H1 (cell line): ENCODE measurements at regions not wholly inside any gene's neighbourhood (a gene's known extent, or its start where the extent isn't known, plus 50 kb on each side); places are given as distances from the start of the nearest gene placed in this dataset.

ENCODE experiments used
- CTCF ChIA-PET: fragments of 300-600 bp; sonication (Branson Sonifier 250); formaldehyde crosslinking; loops from one replicate; lab custom pipeline; 2021; ENCODE audit not compliant: partially characterized antibody; lab: Charles Lee
- POLR2A ChIA-PET: fragments of 300-600 bp; sonication (Branson Sonifier 250); formaldehyde crosslinking; loops from one replicate; lab custom pipeline; 2021; ENCODE audit warnings: inconsistent platforms; ENCODE audit not compliant: partially characterized antibody; lab: Charles Lee
- DNase-seq, 2 experiments: peaks; one replicate each; pipeline versions ENCODE4 v3.0.0 to v3.0.0-alpha.2; 2010 to 2022; ENCODE audit warnings: low spot score in 2 of 2, low read depth in 1 of 2, mixed read lengths in 1 of 2
- FAIRE-seq: peaks from 2 replicates; lab custom pipeline; 2011; peaks lifted over from hg19 to GRCh38; lab: Jason Lieb, UNC
- H2AFZ ChIP-seq: 2 replicates; pipeline ENCODE4 v1.8.1; 2012; ENCODE audit warnings: low read length, inconsistent platforms
- H2AK5ac ChIP-seq: 2 replicates; pipeline ENCODE4 v1.6.1; 2013; ENCODE audit warnings: low read depth, low read length
- H2BK120ac ChIP-seq: replicated peaks from 2 replicates; pipeline ENCODE3; 2013; ENCODE audit warnings: low read depth, low read length, inconsistent platforms
- H2BK12ac ChIP-seq: 2 replicates; pipeline ENCODE4 v1.6.1; 2013; ENCODE audit warnings: low read depth, low read length
- H2BK15ac ChIP-seq: 2 replicates; pipeline ENCODE4 v1.6.1; 2013; ENCODE audit warnings: low read length
- H2BK20ac ChIP-seq: 2 replicates; pipeline ENCODE4 v1.6.1; 2013; ENCODE audit warnings: low read length
- H2BK5ac ChIP-seq: 2 replicates; pipeline ENCODE4 v1.6.1; 2013; ENCODE audit warnings: low read depth, low read length
- H3K14ac ChIP-seq: 2 replicates; pipeline ENCODE4 v1.6.1; 2013; ENCODE audit warnings: inconsistent platforms; ENCODE audit not compliant: insufficient read length
- H3K18ac ChIP-seq: 2 replicates; pipeline ENCODE4 v1.6.1; 2013; ENCODE audit warnings: low read length; ENCODE audit errors: extremely low read depth
- H3K23ac ChIP-seq: 2 replicates; pipeline ENCODE4 v1.6.1; 2013; ENCODE audit warnings: inconsistent platforms; ENCODE audit not compliant: insufficient read length
- H3K23me2 ChIP-seq: 2 replicates; pipeline ENCODE4 v1.6.1; 2013; ENCODE audit warnings: low read depth, low read length
- H3K27ac ChIP-seq: 2 replicates; pipeline ENCODE4 v1.6.1; 2011; ENCODE audit warnings: low read depth, low read length, inconsistent platforms
- H3K27me3 ChIP-seq, 4 experiments: replicated peaks in 1 of 4; 1 replicate in 1 of 4; 2 replicates in 3 of 4; pipeline versions ENCODE4 v1.6.1 to v1.8.1; 2011 to 2013; ENCODE audit warnings: low read length in 3 of 4, mild to moderate bottlenecking in 3 of 4, inconsistent platforms in 2 of 4, mixed read lengths in 2 of 4, moderate library complexity in 1 of 4; ENCODE audit not compliant: control insufficient read depth in 3 of 4, insufficient read depth in 3 of 4; ENCODE audit errors: extremely low read depth in 1 of 4
- H3K36me3 ChIP-seq, 4 experiments: 2 replicates each; pipeline versions ENCODE4 v1.6.1 to v1.8.1; 2011 to 2013; ENCODE audit warnings: mild to moderate bottlenecking in 4 of 4, low read length in 3 of 4, moderate library complexity in 2 of 4, control low read depth in 1 of 4, inconsistent platforms in 1 of 4; ENCODE audit not compliant: insufficient read depth in 4 of 4, control insufficient read depth in 2 of 4
- H3K4ac ChIP-seq: replicated peaks from 2 replicates; pipeline ENCODE3; 2013; ENCODE audit warnings: low read length, low read depth, mixed read lengths, inconsistent platforms; ENCODE audit not compliant: insufficient read length
- H3K4me1 ChIP-seq, 4 experiments: replicated peaks in 1 of 4; 1 replicate in 1 of 4; 2 replicates in 3 of 4; pipeline versions ENCODE4 v1.6.1 to v1.8.1; 2011 to 2013; ENCODE audit warnings: low read length in 3 of 4, inconsistent platforms in 2 of 4, mixed read lengths in 1 of 4; ENCODE audit not compliant: insufficient read depth in 4 of 4, control insufficient read depth in 3 of 4
- H3K4me2 ChIP-seq, 2 experiments: 2 replicates each; pipeline versions ENCODE4 v1.6.1 to v1.8.1; 2011 to 2013; ENCODE audit warnings: low read depth in 2 of 2, low read length in 2 of 2, control low read depth in 1 of 2, inconsistent platforms in 1 of 2, mild to moderate bottlenecking in 1 of 2; ENCODE audit not compliant: insufficient read depth in 1 of 2
- H3K4me3 ChIP-seq, 4 experiments: fragments of 200-600, 300-600 bp in 1 of 4; sonication (generic), shearing (Covaris generic), sonication (Bioruptor Twin) in 1 of 4; 2 replicates each; pipeline versions ENCODE4 v1.5.1 to v1.8.1; 2011 to 2016; ENCODE audit warnings: low read length in 4 of 4, low read depth in 3 of 4, control low read depth in 2 of 4, inconsistent platforms in 2 of 4, mild to moderate bottlenecking in 2 of 4, mixed read lengths in 1 of 4, moderate library complexity in 1 of 4; ENCODE audit not compliant: insufficient read depth in 2 of 4; ENCODE audit errors: extremely low read depth in 1 of 4
- H3K56ac ChIP-seq: replicated peaks from 2 replicates; pipeline ENCODE3; 2013; ENCODE audit warnings: low read depth, mild to moderate bottlenecking, mixed read lengths, low read length, inconsistent platforms; ENCODE audit not compliant: insufficient read length
- H3K79me1 ChIP-seq: 2 replicates; pipeline ENCODE4 v1.6.1; 2013; ENCODE audit warnings: low read depth, low read length, control low read depth
- H3K79me2 ChIP-seq, 2 experiments: 2 replicates each; pipeline versions ENCODE4 v1.6.1 to v1.8.1; 2012 to 2013; ENCODE audit warnings: low read length in 2 of 2, mild to moderate bottlenecking in 2 of 2, inconsistent platforms in 1 of 2; ENCODE audit not compliant: insufficient read depth in 2 of 2, control insufficient read depth in 1 of 2
- H3K9ac ChIP-seq, 4 experiments: replicated peaks in 1 of 4; 1 replicate in 1 of 4; 2 replicates in 3 of 4; pipeline versions ENCODE4 v1.6.1 to v1.8.1; 2011 to 2013; ENCODE audit warnings: low read depth in 3 of 4, low read length in 3 of 4, control low read depth in 2 of 4, mild to moderate bottlenecking in 2 of 4, moderate library complexity in 2 of 4, inconsistent platforms in 1 of 4; ENCODE audit errors: extremely low read depth in 1 of 4
- H3K9me3 ChIP-seq, 2 experiments: 2 replicates each; pipeline versions ENCODE4 v1.6.1 to v1.8.1; 2012 to 2013; ENCODE audit warnings: mild to moderate bottlenecking in 2 of 2, moderate library complexity in 2 of 2, control low read depth in 1 of 2, inconsistent platforms in 1 of 2, low read depth in 1 of 2, low read length in 1 of 2, mixed read lengths in 1 of 2; ENCODE audit not compliant: insufficient read depth in 2 of 2
- H4K20me1 ChIP-seq, 2 experiments: replicated peaks in 1 of 2; 2 replicates each; pipeline versions ENCODE3 to v1.8.1; 2011 to 2013; ENCODE audit warnings: inconsistent platforms in 2 of 2, low read length in 2 of 2, mild to moderate bottlenecking in 1 of 2; ENCODE audit not compliant: insufficient read depth in 2 of 2, control insufficient read depth in 1 of 2
- H4K5ac ChIP-seq: 2 replicates; pipeline ENCODE4 v1.6.1; 2013; ENCODE audit warnings: low read length, low read depth, mixed read lengths, inconsistent platforms; ENCODE audit not compliant: insufficient read length
- H4K8ac ChIP-seq: 2 replicates; pipeline ENCODE4 v1.8.0; 2013; ENCODE audit warnings: mild to moderate bottlenecking, moderate library complexity, low read length, inconsistent platforms; ENCODE audit not compliant: insufficient read depth; ENCODE audit errors: extremely low read depth
- H4K91ac ChIP-seq: replicated peaks from 2 replicates; pipeline ENCODE3; 2013; ENCODE audit warnings: low read length, mixed read lengths, inconsistent platforms; ENCODE audit not compliant: insufficient read length
- CEBPB ChIP-seq: IDR thresholded peaks from 2 replicates; pipeline ENCODE4 v1.6.1; 2012; ENCODE audit warnings: low read depth, low read length
- CHD1 ChIP-seq: IDR thresholded peaks from 2 replicates; pipeline ENCODE4 v1.6.1; 2012; ENCODE audit warnings: low read depth, low read length, improper control_type of control experiment
- HDAC2 ChIP-seq, 2 experiments: fragments of 300-600 bp in 1 of 2; sonication (generic) in 1 of 2; IDR thresholded peaks; 2 replicates each; pipeline ENCODE4 v1.6.1; 2011 to 2012; ENCODE audit warnings: low read depth in 2 of 2, low read length in 2 of 2, mild to moderate bottlenecking in 2 of 2, moderate library complexity in 2 of 2, borderline replicate concordance in 1 of 2, inconsistent platforms in 1 of 2
- MAFK ChIP-seq: IDR thresholded peaks from 2 replicates; pipeline ENCODE4 v1.6.1; 2012; ENCODE audit warnings: low read depth, mild to moderate bottlenecking, improper control_type of control experiment, low read length
- RFX5 ChIP-seq: IDR thresholded peaks from 2 replicates; pipeline ENCODE4 v1.6.1; 2011; ENCODE audit warnings: low read depth, low read length, improper control_type of control experiment, borderline replicate concordance
- SIX5 ChIP-seq: IDR thresholded peaks from 2 replicates; pipeline ENCODE4 v1.6.1; 2011; ENCODE audit warnings: mild to moderate bottlenecking, low read depth, low read length
- SUZ12 ChIP-seq: fragments of 200-600 bp; sonication (generic); IDR thresholded peaks from 2 replicates; pipeline ENCODE4 v1.6.1; 2012; ENCODE audit warnings: mild to moderate bottlenecking, inconsistent platforms, low read length, moderate library complexity, mixed read lengths
- ZNF274 ChIP-seq: IDR thresholded peaks from 2 replicates; pipeline ENCODE4 v1.7.0; 2012; ENCODE audit warnings: low read length, borderline replicate concordance; ENCODE audit errors: extremely low read depth
- WGBS, 2 experiments: shearing (Covaris generic) in 1 of 2; methylation state at CpG; one replicate each; pipeline versions ENCODE4 v1.1.6 to v1.1.7; 2013 to 2015; ENCODE audit warnings: low lambda C conversion rate in 2 of 2, mixed read lengths in 2 of 2, inconsistent platforms in 1 of 2, low coverage in 1 of 2, missing lambda C conversion rate in 1 of 2; ENCODE audit not compliant: insufficient replicate concordance in 2 of 2, insufficient coverage in 1 of 2, insufficient read length in 1 of 2; ENCODE audit errors: extremely low coverage in 1 of 2, missing lambda C conversion rate in 1 of 2; 5-methylcytosine and 5-hydroxymethylcytosine counted together

- H3K14ac ChIP-seq = no peak overlapping the region
Observed at GRCh38 chr6:121917263-121917829, 481.9 kb downstream of the GJA1 start.

More at GRCh38 chr6:121917263-121917829, 481.9 kb downstream of the GJA1 start:
- no peak overlapping the region for H3K56ac ChIP-seq
- H3K9ac ChIP-seq = no peak overlapping the region
- no peak overlapping the region for H2BK20ac ChIP-seq
- H3K4me1 ChIP-seq = peaks cover 0 to 9% (median 1%) of the 10 kb centered on the region in 4 experiments; a peak in 2 of 7 replicates
- no peaks in the 10 kb centered on the region for H3K27me3 ChIP-seq
- H3K4me2 ChIP-seq = no peak overlapping the region
- H3K23ac ChIP-seq = no peak overlapping the region
- H3K79me1 ChIP-seq = no peaks in the 10 kb centered on the region
- no peak overlapping the region for H3K18ac ChIP-seq
- ChIA-PET CTCF (interaction anchor here (0.6 kb wide), 1 partner anchor 81 kb away, joined by 3 read pairs; no protein-coding TSS in a partner anchor), POLR2A (no interaction called here)
- H3K79me2 ChIP-seq = no peaks in the 10 kb centered on the region
- H2BK120ac ChIP-seq = no peak overlapping the region
- TF ChIP-seq HDAC2 (IDR thresholded peaks at IDR 0.05; ENCODE audit: borderline replicate concordance in 1 of 2, low read depth in 2 of 2, low read length in 2 of 2) (no peak), SUZ12 (no peak), ZNF274 (no peak), CEBPB (no peak), RFX5 (no peak), MAFK (no peak), SIX5 (no peak), CHD1 (no peak)
- WGBS, 2 experiments = 87% methylated on average over 3 of the region's 3 CpGs; no CpG with 5 or more reads in 1 of the 2 experiments
- no peaks in the 10 kb centered on the region for H3K23me2 ChIP-seq
- H2BK15ac ChIP-seq = no peak overlapping the region
- DNase-seq (no peak), FAIRE-seq (no peak)
- H3K4ac ChIP-seq = no peak overlapping the region
- no peak overlapping the region for H2BK12ac ChIP-seq
- H4K91ac ChIP-seq = no peak overlapping the region
- no peak overlapping the region for H3K4me3 ChIP-seq
- no peaks in the 10 kb centered on the region for H3K9me3 ChIP-seq
- H3K27ac ChIP-seq = no peak overlapping the region
- no peaks in the 10 kb centered on the region for H4K20me1 ChIP-seq
- no peak overlapping the region for H4K8ac ChIP-seq
- no peaks in the 10 kb centered on the region for H3K36me3 ChIP-seq
- H2AK5ac ChIP-seq = no peak overlapping the region
- no peak overlapping the region for H2AFZ ChIP-seq
- no peak overlapping the region for H4K5ac ChIP-seq
- no peak overlapping the region for H2BK5ac ChIP-seq
